CD14-positive monocyte (primary cell): ENCODE measurements at regions not wholly inside any gene's neighbourhood (a gene's known extent, or its start where the extent isn't known, plus 50 kb on each side); places are given as distances from the start of the nearest gene placed in this dataset.

Source experiments
- DNase-seq, 3 donors: peaks; one replicate each; pipeline ENCODE4 v3.0.0-alpha.2; 2011 to 2022
- H2AFZ ChIP-seq: 2 replicates; pipeline ENCODE4 v1.6.0; 2012; ENCODE audit warnings: mild to moderate bottlenecking, low read depth, low read length, inconsistent platforms; ENCODE audit not compliant: insufficient read depth, poor library complexity, severe bottlenecking
- H3K27ac ChIP-seq, 2 donors: 1 replicate in 1 of 2; 2 replicates in 1 of 2; pipeline ENCODE4 v1.5.1; 2012 to 2013; ENCODE audit warnings: low read length in 2 of 2, control low read depth in 1 of 2, inconsistent platforms in 1 of 2, low read depth in 1 of 2, mild to moderate bottlenecking in 1 of 2
- H3K27me3 ChIP-seq, 2 donors: one replicate each; pipeline versions ENCODE4 v1.6.0 to v1.6.1; 2011 to 2013; ENCODE audit warnings: low read length in 2 of 2; ENCODE audit not compliant: control insufficient read depth in 2 of 2, insufficient read depth in 2 of 2
- H3K36me3 ChIP-seq, 2 donors: replicated peaks in 1 of 2; 1 replicate in 1 of 2; 2 replicates in 1 of 2; pipeline versions ENCODE4 v1.5.1 to v1.6.1; 2012 to 2013; ENCODE audit warnings: low read length in 2 of 2, control low read depth in 1 of 2, inconsistent platforms in 1 of 2, mild to moderate bottlenecking in 1 of 2; ENCODE audit not compliant: insufficient read depth in 2 of 2, control insufficient read depth in 1 of 2
- H3K4me1 ChIP-seq, 2 donors: 1 replicate in 1 of 2; 2 replicates in 1 of 2; pipeline versions ENCODE4 v1.5.1 to v1.6.1; 2012 to 2013; ENCODE audit warnings: low read length in 2 of 2, control low read depth in 1 of 2, inconsistent platforms in 1 of 2, mild to moderate bottlenecking in 1 of 2, moderate library complexity in 1 of 2; ENCODE audit not compliant: insufficient read depth in 2 of 2, control insufficient read depth in 1 of 2
- H3K4me2 ChIP-seq: replicated peaks from 2 replicates; pipeline ENCODE3; 2012; ENCODE audit warnings: low read length, moderate library complexity, mild to moderate bottlenecking; ENCODE audit not compliant: poor library complexity, severe bottlenecking; ENCODE audit errors: extremely low read depth
- H3K4me3 ChIP-seq, 3 experiments: fragments of 200-600 bp in 1 of 3; sonication (generic) in 1 of 3; replicated peaks in 1 of 3; 1 replicate in 2 of 3; 2 replicates in 1 of 3; pipeline ENCODE4 v1.5.1; 2011 to 2013; ENCODE audit warnings: low read length in 3 of 3, mild to moderate bottlenecking in 3 of 3, control low read depth in 2 of 3, low read depth in 2 of 3, inconsistent platforms in 1 of 3, moderate library complexity in 1 of 3
- H3K79me2 ChIP-seq: 2 replicates; pipeline ENCODE4 v1.6.0; 2012; ENCODE audit warnings: mild to moderate bottlenecking, control low read depth, inconsistent platforms, low read length, moderate library complexity; ENCODE audit not compliant: insufficient read depth
- H3K9ac ChIP-seq: 2 replicates; pipeline ENCODE4 v1.6.0; 2017; ENCODE audit warnings: low read length, mild to moderate bottlenecking; ENCODE audit not compliant: insufficient read depth, poor library complexity, severe bottlenecking
- H3K9me3 ChIP-seq, 2 donors: replicated peaks in 1 of 2; 1 replicate in 1 of 2; 2 replicates in 1 of 2; pipeline versions ENCODE4 v1.5.1 to v1.6.1; 2012 to 2013; ENCODE audit warnings: low read length in 2 of 2, control low read depth in 1 of 2; ENCODE audit not compliant: control insufficient read depth in 1 of 2, insufficient read depth in 1 of 2
- H4K20me1 ChIP-seq: 2 replicates; pipeline ENCODE4 v1.6.0; 2012; ENCODE audit warnings: mild to moderate bottlenecking, low read length, control low read depth, moderate library complexity; ENCODE audit not compliant: insufficient read depth
- H3K27ac Mint-ChIP-seq, 7 donors: one replicate each; pipeline ENCODE4 v1.8.0; 2020; ENCODE audit warnings: mild to moderate bottlenecking in 7 of 7, mixed read lengths in 7 of 7, moderate library complexity in 6 of 7, inconsistent platforms in 2 of 7
- H3K27me3 Mint-ChIP-seq, 3 donors: one replicate each; pipeline ENCODE4 v1.8.0; 2021 to 2022; ENCODE audit warnings: low read depth in 3 of 3, mild to moderate bottlenecking in 3 of 3, mixed read lengths in 3 of 3, moderate library complexity in 3 of 3, inconsistent platforms in 1 of 3
- H3K36me3 Mint-ChIP-seq, 2 donors: one replicate each; pipeline ENCODE4 v1.8.0; 2020; ENCODE audit warnings: mixed read lengths in 2 of 2, inconsistent platforms in 1 of 2, mild to moderate bottlenecking in 1 of 2
- H3K4me1 Mint-ChIP-seq: one replicate; pipeline ENCODE4 v1.8.0; 2020; ENCODE audit warnings: mild to moderate bottlenecking, mixed read lengths
- H3K4me3 Mint-ChIP-seq, 2 donors: one replicate each; pipeline ENCODE4 v1.8.0; 2020; ENCODE audit warnings: mild to moderate bottlenecking in 2 of 2, mixed read lengths in 2 of 2, moderate library complexity in 1 of 2
- H3K9me3 Mint-ChIP-seq, 7 donors: one replicate each; pipeline ENCODE4 v1.8.0; 2020 to 2022; ENCODE audit warnings: mixed read lengths in 7 of 7, mild to moderate bottlenecking in 6 of 7, moderate library complexity in 6 of 7, inconsistent platforms in 2 of 7
- CTCF ChIP-seq: fragments of 200-600 bp; IDR thresholded peaks from one replicate; pipeline ENCODE4 v1.8.0; 2022; ENCODE audit warnings: antibody characterized with exemption, mild to moderate bottlenecking
- WGBS: methylation state at CpG from one replicate; pipeline ENCODE4 v1.1.5; 2013; ENCODE audit warnings: missing lambda C conversion rate; ENCODE audit not compliant: insufficient coverage; 5-methylcytosine and 5-hydroxymethylcytosine counted together
- intact Hi-C, 2 donors: fragments of 100-400 bp; cut with micrococcal nuclease; formaldehyde crosslinking; loops; one replicate each; pipeline versions ENCODE4 v1.15.0 to v1.15.1; 2023

- intact Hi-C loops = no loop called here
- Histone ChIP-seq H3K27me3 (no peaks in the 10 kb centered on the region), H3K4me3 (no peak overlapping the region), H3K27ac (no peak overlapping the region), H3K9ac (no peak overlapping the region), H3K36me3 (no peaks in the 10 kb centered on the region), H3K9me3 (no peaks in the 10 kb centered on the region), H4K20me1 (no peaks in the 10 kb centered on the region), H2AFZ (no peak overlapping the region), H3K4me2 (no peak overlapping the region), H3K4me1 (no peaks in the 10 kb centered on the region), H3K79me2 (no peaks in the 10 kb centered on the region)
- H3K4me1 Mint-ChIP-seq = peaks cover 2% of the 10 kb centered on the region
- H3K9me3 Mint-ChIP-seq = peaks cover 0 to 6% (median 3%) of the 10 kb centered on the region in 7 donors
- no peak for DNase-seq
- H3K27ac Mint-ChIP-seq = no peak overlapping the region
- H3K27me3 Mint-ChIP-seq = peaks cover 3 to 6% (median 3%) of the 10 kb centered on the region in 3 donors
- no peaks in the 10 kb centered on the region for H3K36me3 Mint-ChIP-seq
- no peak overlapping the region for H3K4me3 Mint-ChIP-seq
- 89% methylated on average over 4 of the region's 6 CpGs for WGBS
- TF ChIP-seq CTCF = no peak
These were observed 640.1 kb downstream of the PTPRU start for GRCh38 chr1:29876441-29876840.

- Histone ChIP-seq H2AFZ (no peak overlapping the region), H3K79me2 (no peaks in the 10 kb centered on the region), H3K9me3 (no peaks in the 10 kb centered on the region), H4K20me1 (no peaks in the 10 kb centered on the region), H3K4me1 (no peaks in the 10 kb centered on the region), H3K36me3 (no peaks in the 10 kb centered on the region), H3K4me3 (no peak overlapping the region), H3K27ac (no peak overlapping the region), H3K4me2 (no peak overlapping the region), H3K9ac (no peak overlapping the region), H3K27me3 (no peaks in the 10 kb centered on the region)
- Mint-ChIP-seq H3K27ac (no peak overlapping the region), H3K4me1 (peaks cover 2% of the 10 kb centered on the region), H3K4me3 (no peak overlapping the region), H3K9me3 (peaks cover 0 to 7% (median 5%) of the 10 kb centered on the region in 7 donors), H3K36me3 (no peaks in the 10 kb centered on the region), H3K27me3 (peaks cover 3 to 4% (median 3%) of the 10 kb centered on the region in 3 donors)
- no peak for TF ChIP-seq CTCF
- 0% methylated on average over 1 of the region's 2 CpGs for WGBS
- DNase-seq = no peak
- intact Hi-C loops = no loop called here
These were observed 639.3 kb downstream of the PTPRU start for GRCh38 chr1:29875557-29876028.
